HL-60 (cell line): ENCODE measurements at regions not wholly inside any gene's neighbourhood (a gene's known extent, or its start where the extent isn't known, plus 50 kb on each side); places are given as distances from the start of the nearest gene placed in this dataset.
"Not testable (repeated sequence)": the region's sequence is repeated elsewhere in the genome, so short reads cannot be mapped to it uniquely, and the experiment has no call there.

Source experiments
- DNase-seq, 2 experiments: peaks; one replicate each; pipeline ENCODE4 v3.0.0-alpha.2; 2010 to 2020; ENCODE audit warnings: low read depth in 1 of 2, low spot score in 1 of 2
- H3K27ac ChIP-seq: fragments of 250-450 bp; sonication (Bioruptor Pico); replicated peaks from 2 replicates; pipeline ENCODE4 v1.5.1; 2020; ENCODE audit warnings: mild to moderate bottlenecking, moderate library complexity
- H3K27me3 ChIP-seq: fragments of 250-450 bp; sonication (Bioruptor Pico); 2 replicates; pipeline ENCODE4 v1.5.1; 2021; ENCODE audit warnings: mild to moderate bottlenecking, moderate library complexity; ENCODE audit not compliant: insufficient read depth, poor library complexity, severe bottlenecking
- H3K4me3 ChIP-seq: replicated peaks from 2 replicates; pipeline ENCODE4 v1.5.1; 2011; ENCODE audit warnings: mild to moderate bottlenecking, control low read depth, low read length; ENCODE audit not compliant: insufficient read depth
- CTCF ChIP-seq: IDR thresholded peaks from one replicate; pipeline ENCODE4 v1.5.1; 2011; ENCODE audit warnings: low read length, control low read depth, inconsistent platforms; ENCODE audit not compliant: insufficient read depth
- GABPA ChIP-seq: IDR thresholded peaks from 2 replicates; pipeline ENCODE4 v1.6.1; 2012; ENCODE audit warnings: low read depth
- POLR2AphosphoS5 ChIP-seq: IDR thresholded peaks from 2 replicates; pipeline ENCODE4 v1.6.1; 2012; ENCODE audit warnings: low read depth
- REST ChIP-seq: IDR thresholded peaks from 2 replicates; pipeline ENCODE4 v1.6.1; 2012; ENCODE audit warnings: low read depth; ENCODE audit not compliant: insufficient replicate concordance
- SPI1 ChIP-seq: IDR thresholded peaks from 2 replicates; pipeline ENCODE4 v1.6.1; 2012; ENCODE audit warnings: low read depth, mild to moderate bottlenecking, borderline replicate concordance

GRCh38 chr22:33160525-33160924 is 102.3 kb upstream of the SYN3 start:
- H3K27ac ChIP-seq, result no peak overlapping the region
- no peak overlapping the region for H3K4me3 ChIP-seq
- no peaks in the 10 kb centered on the region for H3K27me3 ChIP-seq
- TF ChIP-seq SPI1 (no peak), REST (no peak), POLR2AphosphoS5 (no peak), CTCF (no peak), GABPA (no peak)
- no peak for DNase-seq

- H3K4me3 ChIP-seq, H3K27ac ChIP-seq, H3K27me3 ChIP-seq, DNase-seq: not testable (repeated sequence)
These were observed 96.8 kb upstream of the SYN3 start for GRCh38 chr22:33154967-33155366.

- no peak for DNase-seq
- Histone ChIP-seq H3K4me3 (no peak overlapping the region), H3K27ac (no peak overlapping the region), H3K27me3 (no peaks in the 10 kb centered on the region)
- TF ChIP-seq POLR2AphosphoS5, result no peak
- no peak for TF ChIP-seq REST
- no peak for TF ChIP-seq SPI1
- no peak for TF ChIP-seq CTCF
- TF ChIP-seq GABPA, result no peak
These were observed 91.4 kb upstream of the SYN3 start for GRCh38 chr22:33149611-33150010.

- DNase-seq, result no peak
- no peak for TF ChIP-seq REST
- no peak for TF ChIP-seq GABPA
- TF ChIP-seq SPI1, result no peak
- TF ChIP-seq POLR2AphosphoS5, result no peak
- no peak for TF ChIP-seq CTCF
- Histone ChIP-seq H3K4me3 (no peak overlapping the region), H3K27me3 (no peaks in the 10 kb centered on the region), H3K27ac (no peak overlapping the region)
These were observed 86.5 kb upstream of the SYN3 start for GRCh38 chr22:33144721-33145120.
